Activated CD4-positive, alpha-beta T cell treated with anti-CD3 and anti-CD28 coated beads for 48 hours (primary cell): ENCODE measurements at regions not wholly inside any gene's neighbourhood (a gene's known extent, or its start where the extent isn't known, plus 50 kb on each side); places are given as distances from the start of the nearest gene placed in this dataset.

ENCODE experiments used
- DNase-seq: peaks from one replicate; pipeline ENCODE4 v3.0.0-alpha.2; 2020

DNA sequence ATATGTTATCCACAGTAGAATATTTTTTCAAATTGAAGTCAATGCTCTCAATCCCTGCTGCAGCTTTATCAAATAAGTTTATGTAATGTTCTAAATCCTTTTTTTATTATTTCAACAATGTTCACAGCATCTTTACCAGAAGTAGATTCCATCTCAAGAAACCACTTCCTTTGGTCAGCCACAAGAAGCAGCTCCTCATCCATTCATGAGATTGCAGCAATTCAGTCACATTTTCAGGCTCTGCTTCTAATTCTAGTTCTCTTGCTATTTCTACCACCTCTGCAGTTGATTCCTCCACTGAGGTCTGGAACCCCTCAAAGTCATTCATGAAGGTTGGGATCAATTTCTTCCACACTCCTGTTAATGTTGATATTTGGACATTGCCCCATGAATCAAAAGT lies 2301.3 kb upstream of the TENM3 start:
- DNase-seq = no peak

DNA sequence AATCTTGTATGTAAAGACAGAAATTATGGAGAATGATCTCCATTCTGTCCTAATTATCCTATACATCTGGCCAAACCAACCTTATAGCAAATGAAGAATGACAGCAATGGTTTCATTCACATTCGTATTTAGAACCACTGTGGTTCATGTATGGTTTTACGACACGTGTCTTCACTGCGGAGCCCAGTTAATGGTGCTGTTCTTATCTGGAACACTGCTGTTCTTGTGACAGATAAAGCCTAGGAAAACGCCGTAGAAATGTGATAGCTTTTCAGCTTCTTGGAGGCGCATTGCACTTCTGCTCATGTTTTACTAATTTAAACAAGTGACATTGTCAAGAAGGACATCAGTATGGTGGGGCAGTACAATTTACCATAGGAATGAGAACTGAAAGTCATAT lies 2266.4 kb upstream of the TENM3 start:
- no peak for DNase-seq

DNA sequence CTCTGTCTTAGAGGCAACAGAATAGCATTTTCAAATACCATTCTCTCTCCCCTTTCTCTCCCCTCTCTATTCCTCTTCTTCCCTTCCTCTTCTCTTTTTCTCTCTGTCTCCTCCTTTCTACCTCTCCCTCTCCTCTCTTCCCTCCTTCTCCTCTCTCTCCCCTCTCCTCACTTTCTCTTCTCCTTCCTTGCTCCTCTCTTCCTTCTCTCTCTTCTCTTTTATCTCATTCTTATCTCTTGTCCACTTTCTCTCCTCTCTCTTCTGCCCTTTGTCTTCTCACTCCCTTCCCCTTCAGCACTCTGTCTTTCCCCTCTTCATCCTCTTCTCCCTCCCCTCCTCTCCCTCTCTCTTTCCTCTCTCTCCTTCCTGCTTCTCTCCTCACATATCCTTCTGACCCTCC lies 2265.8 kb upstream of the TENM3 start:
- no peak for DNase-seq

DNA sequence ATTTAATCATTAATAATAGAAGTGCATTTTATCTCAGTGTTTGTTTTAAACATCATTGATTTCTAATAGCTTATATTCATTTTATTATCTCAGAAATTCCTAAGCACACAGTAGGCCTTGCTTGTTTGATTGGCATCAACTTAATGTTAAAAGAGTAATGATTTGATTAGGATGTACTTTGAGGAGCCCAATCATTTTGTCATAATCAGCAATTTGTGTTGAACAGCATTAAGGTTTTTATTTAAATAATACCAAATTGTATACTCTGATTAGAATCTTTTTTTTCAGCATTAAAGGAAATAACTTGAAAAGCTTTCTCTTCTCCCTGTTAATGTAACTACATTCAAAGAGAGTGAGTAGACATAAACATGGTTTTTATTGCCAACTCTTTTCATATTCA lies 2262.0 kb upstream of the TENM3 start:
- DNase-seq = no peak

DNA sequence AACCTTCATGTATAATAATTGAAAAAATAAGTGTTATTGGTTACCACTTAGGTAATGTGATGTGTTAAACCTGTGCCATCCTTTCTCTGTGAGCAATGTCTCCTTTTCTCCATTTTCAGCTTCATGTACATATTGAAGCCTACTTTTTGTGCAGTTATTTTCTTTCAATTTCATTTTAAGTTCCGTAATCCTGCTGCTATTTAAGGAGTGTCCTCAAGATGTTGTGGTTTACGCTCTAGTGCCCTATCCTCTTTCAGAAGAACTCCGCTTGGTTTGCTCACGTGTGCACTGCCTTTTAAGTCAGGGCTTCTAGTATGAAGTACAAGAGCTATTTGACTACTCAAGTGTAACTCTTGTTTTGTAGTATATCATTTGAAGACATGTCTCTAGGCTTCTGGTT lies 2253.2 kb upstream of the TENM3 start:
- no peak for DNase-seq

DNA sequence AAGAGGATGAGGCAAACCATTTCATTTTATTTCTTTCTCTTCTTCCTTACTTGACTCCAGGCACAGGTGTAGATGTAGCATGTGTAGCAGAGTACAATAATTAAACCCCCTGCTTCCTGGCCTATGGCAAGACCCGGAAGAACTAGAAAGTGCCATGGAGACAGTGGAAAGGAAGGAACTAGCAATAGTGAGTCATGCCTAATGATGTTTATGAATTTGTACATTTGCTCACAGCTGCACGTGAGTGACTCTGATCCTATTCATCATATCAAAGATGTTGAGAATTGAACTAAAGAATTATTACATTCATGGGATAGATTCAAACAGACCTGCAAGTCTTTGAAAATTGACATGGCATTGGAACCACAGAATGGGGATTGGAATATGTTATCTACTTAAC lies 2233.9 kb upstream of the TENM3 start:
- DNase-seq = no peak

DNA sequence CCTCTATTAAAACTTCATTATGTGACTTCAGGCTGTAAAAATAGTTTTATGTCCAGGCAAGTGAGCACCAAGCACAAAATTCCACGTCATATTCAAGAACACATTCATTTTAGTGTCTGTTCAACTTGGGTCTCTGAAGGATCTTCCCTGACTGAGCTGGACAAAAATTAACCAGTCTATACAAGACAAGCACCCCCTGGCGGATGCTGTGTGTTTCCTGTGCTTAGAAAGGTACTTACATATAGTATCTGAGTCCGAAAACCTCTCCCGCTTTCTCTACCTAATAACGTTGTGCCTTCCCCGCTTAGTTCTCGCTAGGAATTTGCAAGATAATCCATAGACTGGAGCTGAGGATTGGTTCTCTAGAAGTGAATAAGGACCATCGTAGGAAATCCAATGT lies 2214.5 kb upstream of the TENM3 start:
- peak; percentile 7 for DNase-seq

DNA sequence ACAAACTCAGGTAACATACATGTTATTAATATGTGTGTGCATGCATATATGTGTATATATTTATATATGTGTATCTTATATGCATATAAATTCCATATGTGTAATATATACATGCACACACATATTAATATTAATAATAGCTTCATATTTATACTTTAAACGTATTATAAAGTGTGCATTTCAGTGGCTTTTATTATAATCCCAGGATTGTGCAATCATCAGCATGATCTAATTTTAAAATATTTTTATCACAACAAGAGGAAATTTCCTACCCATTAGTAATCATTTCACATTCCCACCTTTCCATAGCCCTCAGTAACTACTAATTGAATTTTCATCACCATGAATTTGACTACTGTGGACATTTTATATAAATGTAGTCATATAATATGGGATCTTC lies 2211.9 kb upstream of the TENM3 start:
- no peak for DNase-seq

DNA sequence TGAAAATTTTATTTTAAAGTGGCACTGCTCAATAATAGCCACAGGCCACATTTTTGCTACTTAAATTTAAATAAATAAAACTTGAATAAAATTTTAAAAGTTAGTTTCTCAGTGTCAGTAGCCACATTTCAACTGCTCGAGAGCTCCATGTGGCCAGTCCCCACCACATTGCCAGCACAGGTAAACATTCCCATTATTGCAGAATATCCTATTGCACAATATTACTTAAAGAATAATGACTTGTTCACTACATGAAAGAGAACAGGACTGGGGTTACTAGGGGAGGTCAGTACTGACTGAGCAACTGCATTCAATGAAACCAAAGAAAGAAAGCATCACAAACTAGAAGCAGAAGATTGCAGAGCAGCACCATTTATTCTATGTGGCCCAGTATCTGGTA lies 2201.6 kb upstream of the TENM3 start:
- no peak for DNase-seq

DNA sequence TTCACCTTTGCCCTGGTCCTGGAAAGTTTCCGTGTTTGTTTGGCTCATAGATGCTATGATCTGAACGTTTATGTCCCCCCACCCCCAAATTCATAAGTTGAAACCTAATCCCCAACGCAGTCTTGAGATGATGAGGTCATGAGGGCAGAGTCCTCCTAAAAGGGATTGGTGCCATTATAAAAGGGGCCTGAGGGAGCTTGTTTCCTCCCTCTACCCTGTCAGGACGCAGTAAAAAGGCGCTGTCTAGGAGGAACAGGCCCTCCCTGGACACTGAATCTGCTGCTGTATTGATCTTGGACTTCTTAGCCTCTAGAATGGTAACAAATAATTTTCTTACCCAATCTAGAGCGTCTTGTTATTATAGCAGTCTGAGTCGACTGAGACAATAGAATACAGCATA lies 2190.6 kb upstream of the TENM3 start:
- no peak for DNase-seq

DNA sequence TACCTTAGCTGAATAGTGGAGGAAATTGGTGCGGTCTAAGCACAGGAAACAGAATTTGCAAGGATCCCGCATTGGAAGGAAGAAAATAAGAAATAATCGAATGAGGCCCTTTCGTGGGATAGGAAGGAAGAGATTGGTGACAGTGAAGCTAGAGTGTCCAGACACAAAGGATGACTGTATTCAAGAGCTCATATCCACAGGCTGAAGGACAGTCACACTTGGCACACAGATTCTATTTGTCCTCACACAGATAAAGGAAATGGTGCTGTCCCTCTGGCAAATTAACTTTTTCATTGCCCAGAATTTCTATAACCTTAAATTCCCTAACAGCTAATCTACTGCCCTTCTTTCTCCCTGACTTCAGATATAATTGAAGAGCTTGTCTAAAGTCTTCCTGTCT lies 2188.9 kb upstream of the TENM3 start:
- DNase-seq = no peak

DNA sequence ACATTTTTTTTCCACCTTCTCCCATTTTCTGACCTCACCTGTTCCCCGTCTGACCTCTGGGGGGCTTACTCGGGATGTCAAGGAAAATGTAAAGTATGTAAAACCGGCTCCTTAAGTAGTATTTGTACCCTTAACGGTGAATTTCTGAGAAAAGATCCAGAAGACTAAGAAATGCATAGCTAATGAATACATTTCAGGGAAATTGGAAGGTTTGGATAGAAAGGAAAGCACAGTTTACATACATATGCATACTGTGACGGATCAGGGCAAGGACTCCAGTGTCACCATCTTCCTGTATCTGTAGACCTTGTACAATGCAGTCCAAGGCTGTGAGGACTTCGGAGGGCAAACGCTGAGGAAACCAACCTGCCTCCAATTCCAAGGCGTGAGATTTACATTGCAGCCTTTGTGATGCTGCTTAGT lies 2185.9 kb upstream of the TENM3 start:
- DNase-seq = no peak

DNA sequence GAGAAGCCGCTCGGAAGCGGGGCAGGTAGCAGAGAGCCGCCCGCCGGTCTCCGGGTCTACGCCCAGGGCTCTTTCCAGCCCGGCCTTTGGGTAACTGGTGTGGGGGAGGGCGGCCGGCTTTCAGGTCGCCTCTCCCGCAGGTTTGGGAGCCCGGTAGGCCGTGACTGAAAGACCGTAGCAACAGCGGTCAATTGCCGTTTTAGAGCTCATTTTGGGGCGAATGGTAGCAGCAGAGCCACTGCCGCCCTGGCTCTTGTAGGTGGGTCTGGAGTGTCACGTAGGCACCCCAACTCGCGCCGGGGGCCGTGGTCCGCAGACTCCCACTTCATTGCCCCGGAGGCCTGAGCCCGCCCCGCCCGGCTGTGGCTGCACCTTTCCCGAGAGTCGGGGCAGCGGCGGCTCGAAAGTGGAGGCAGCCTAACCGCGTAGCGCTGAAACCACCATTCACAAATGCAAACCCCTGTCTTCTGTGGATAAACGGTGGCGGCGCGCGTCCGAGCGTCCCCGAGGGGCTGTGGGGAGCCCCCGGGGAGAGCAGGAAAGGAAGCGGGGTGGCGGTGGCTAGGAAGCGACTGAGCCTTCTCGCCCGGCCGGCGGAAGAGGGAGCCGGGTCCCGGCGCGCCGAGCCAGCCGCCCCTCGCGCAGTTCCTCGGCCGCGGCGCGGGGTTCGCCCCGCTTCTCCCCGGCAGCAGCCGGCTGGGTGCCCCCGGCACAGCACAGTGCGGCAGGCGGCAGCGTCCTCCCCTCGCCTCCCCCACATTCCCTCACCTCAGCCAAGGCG lies 2185.1 kb upstream of the TENM3 start:
- peak; percentile 12 for DNase-seq

DNA sequence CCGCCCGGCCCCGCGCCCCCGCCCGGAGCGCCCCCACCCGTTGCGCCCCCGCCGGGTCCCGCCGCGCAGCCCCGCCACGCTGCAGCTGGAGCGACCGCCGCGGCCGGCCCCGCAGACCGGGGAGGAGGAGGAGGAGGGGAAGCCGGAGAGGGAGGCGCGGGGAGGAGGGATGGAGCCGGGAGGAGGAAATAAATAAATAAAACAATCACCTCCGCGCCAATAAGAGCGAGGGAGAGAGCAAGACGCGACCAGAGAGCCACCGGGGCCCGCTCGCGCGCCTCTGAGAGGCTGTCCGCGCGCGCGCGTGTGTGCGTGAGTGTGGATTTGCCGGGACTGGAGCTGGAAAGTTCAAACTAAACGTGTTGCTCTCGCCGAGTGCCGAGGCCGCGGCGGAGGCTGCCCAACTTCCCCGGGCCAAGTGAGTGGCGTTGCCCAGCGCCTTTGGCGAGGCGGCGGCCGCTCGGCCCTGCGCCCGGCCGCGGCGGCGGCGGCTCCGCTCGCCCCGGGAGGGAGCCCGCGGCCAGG lies 2184.4 kb upstream of the TENM3 start:
- peak; percentile 12 for DNase-seq

DNA sequence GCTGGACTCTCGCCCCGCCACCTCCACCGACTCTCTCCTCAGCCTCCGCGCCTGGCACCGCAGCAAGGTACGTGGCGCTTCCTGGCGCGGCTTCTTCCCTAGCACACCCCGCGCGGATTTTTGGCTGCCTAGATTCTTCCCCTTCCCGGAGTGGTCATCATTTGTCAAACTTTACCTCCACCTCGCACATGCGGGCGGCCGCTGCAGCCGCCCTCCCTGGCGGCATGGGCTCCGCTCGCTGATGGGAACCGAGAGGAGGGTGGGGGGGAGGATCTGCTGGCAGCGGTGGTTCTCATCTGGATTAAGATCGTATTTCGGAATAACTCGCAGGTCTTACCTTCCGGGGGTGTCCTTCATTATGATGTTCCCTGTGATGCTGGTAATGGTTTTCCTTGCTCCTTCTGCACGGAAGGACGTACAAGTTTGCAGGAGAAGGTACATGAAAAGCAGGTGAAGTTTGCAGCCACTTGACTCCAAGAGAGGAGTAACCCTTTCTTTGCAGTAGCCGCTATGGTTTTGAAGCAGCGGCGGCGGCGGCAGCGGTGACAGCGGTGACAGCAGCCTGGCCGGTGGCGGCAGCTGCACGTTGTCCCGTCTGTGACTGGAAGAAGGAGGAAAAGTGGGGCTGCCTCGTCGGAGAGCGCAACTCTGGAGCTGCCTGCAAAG lies 2183.9 kb upstream of the TENM3 start:
- DNase-seq = peak; percentile 8

DNA sequence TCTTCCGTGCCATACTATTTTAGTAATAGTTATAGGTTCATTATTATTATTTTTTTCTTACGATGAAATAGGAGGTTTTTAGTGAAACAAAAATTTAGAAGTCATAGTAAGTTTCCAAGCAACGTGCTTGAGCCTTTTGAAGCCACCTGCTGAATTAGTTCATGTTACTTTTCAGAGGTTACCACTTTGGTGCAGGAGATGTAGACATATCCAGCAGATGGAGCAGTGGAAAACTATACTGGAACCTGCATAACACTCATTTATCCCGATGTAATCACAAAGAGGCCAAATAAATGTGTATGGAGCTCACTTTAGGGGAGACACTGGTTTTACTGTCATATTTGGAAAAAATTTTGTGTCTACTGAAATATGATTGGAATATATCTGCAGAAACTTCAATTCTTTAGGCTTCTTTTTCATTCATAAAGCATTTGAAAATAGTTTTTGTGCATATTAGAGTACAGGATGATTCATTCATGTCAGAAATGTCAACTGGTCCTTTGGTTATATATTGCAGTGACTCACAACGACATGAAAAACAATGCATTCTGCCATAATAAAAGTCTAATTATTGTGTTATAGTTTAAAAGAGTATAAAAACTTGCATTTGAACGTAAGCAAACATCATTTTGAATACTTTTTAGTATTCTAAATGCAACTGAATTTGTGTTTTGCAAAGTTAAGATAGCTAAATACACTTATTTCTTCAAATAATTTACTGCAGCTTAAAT lies 2182.9 kb upstream of the TENM3 start:
- no peak for DNase-seq

DNA sequence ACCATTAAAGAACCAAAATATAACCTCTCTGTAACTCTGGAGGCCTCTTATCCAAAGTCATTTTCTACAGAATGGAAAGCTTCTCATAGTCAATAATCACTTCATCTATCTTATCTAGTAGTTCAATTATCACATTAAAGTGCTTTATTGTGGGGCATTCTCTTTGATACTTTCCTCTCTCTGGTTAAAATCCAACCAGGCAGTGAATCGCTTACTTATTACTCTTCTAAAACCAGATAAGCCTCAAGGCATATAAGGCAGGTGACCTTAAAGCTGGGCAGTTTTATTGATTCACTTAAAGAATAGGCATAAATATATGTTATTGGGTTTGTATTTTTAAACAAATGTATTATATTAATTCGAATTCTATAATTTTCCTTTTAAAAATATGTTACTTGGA lies 2162.1 kb upstream of the TENM3 start:
- DNase-seq = no peak

DNA sequence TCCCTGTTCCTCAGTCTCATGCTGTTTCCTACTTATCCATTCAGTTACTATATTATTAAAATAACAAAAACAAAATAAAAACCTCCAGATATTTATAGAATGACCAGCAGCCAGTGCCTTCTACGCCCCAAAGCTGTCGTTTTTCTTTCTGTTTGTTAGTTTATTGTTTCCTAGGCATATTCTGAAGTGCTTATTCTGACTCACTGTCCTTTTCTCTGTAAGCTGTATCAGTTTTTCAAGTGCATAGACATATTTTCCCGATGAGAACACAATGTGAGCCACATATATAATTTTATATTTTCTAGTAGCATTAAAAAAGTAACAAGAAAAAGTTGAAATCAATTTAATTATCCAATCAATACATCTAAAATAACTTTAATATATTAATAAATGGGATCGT lies 2158.6 kb upstream of the TENM3 start:
- DNase-seq = no peak

DNA sequence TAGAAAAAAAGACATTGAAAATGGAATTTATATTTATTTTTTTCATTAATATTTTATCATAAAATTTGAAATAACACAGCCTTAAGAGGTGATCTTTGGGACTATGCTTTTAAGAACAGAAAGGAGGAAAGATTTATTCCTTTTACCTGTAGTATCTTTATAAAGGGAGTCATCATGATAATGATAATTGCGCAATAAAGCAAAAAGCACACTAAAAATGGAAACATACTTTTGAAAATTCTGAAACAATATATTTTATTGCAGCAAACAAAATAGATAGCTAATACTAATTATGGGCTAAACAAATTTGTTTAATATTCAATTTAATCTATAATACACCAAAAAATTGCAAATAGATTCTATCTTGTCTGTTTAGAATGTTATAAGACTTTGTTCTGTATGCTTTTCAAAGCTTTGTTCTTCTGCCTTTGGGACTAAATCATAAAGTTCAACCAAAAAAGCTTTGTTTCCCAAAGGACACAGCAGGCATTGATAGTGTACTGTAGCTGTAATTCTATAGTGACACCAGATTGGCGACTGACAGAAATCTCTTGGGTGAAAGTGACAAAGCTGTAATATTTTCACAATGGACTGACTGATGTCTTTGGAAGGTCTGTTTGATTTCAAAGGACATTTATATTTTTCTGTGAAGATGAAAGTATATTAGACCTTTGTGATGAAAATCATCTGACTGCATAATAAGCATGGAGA lies 2156.6 kb upstream of the TENM3 start:
- no peak for DNase-seq

DNA sequence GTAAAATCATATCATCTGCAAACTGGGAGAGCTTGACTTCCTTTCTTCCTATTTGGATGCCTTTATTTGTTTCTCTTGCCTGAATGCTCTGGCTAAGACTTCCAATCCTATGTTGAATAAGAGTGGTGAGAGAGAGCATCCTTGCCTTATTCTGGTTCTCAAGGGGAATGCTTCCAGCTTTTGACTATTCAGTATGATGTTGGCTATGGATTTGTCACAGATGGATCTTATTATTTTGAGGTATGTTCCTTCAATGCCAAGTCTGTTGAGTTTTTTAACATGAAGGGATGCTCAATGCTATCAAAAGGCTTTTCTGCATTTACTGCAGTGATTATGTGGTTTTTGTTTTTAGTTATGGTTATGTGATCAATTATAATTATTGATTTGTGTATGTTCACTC lies 2144.6 kb upstream of the TENM3 start:
- DNase-seq = no peak

DNA sequence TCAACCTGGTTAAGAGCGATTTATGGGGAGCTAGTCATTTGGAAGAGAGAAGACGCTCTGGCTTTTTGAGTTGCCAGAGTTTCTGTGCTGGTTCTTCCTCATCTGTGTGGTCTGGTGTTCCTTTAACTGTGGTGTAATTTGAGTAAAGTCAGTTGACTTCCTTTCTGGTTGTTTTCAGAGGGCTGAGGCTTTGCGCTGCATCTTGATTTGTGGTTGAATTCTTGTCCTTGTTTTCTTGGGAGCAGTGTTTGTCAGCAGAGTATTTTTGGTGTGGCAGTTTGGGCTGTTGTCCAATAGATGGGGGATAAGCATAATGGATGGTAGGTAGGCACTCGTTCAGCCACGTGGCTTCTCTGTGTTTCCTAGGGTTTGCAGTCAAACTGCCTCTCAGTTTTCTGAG lies 2143.2 kb upstream of the TENM3 start:
- no peak for DNase-seq

DNA sequence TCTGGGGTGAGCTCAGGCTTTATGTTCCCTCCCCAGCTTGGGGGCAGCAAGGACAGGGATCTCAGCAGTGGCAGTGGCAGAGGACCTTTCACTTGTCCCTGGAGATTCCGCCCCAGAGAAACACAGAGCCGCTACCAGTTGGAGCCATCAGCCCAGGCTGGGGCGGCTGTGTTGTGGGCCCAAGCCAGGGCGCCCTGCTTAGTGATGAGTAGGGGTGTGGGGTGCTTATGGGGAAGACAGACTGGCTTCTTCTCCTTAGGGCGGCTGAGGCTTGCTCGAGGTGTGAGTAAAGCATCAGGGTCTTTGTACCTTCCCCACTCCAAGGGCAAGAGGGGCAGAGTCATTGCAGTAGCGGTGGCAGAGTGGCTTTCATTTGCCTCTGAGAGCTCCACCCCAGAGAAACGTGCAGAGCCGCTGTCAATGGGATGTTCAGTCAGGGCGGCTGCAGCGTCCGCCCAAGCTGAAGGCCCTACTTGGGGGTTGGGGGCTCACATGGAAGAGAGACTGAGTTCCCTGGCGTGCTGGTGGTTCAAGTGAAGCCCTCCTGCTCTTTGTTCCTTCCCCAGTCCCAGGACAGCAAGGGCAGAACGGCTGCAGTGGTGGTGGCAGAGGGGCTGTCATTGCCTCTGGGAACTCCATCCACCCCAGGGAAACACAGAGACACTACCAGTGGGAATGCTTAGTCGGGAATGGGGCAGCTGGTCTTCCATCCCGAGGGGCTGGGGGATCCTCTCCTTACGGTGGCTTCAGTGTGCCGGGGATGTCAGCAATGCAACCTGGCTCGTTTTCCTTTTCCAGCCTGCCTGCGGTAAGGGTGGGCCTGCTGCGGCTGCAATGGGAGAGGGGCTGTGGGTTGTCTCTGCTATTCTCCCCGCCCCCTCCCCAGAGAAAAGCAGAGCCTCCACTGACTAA lies 2142.5 kb upstream of the TENM3 start:
- DNase-seq = no peak
